ENCODE measurements at regions not wholly inside any gene's neighbourhood (a gene's known extent, or its start where the extent isn't known, plus 50 kb on each side); places are given as distances from the start of the nearest gene placed in this dataset.
"Not testable (repeated sequence)": the region's sequence is repeated elsewhere in the genome, so short reads cannot be mapped to it uniquely, and the experiment has no call there.

DNA sequence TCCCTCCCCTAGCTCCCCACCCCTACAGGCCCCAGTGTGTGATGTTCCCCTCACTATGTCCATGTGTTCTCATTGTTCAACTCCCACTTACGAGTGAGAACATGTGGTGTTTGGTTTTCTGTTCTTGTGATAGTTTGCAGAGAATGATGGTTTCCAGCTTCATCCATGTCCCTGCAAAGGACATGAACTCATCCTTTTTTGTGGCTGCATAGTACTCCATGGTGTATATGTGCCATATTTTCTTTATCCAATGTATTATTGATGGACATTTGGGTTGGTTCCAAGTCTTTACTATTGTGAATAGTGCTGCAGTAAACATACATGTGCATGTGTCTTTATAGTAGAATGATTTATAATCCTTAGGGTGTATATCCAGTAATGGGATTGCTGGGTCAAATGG lies 84.6 kb upstream of the HDDC2 start:
- not testable (repeated sequence) for H3K4me3 ChIP-seq, H3K27ac ChIP-seq, DNase-seq

GRCh38 chr6:125392682-125393081 lies 90.9 kb upstream of the HDDC2 start:
- Histone ChIP-seq H3K4me1 (no peaks in the 10 kb centered on the region), H3K27me3 (no peaks in the 10 kb centered on the region), H3K27ac (no peak overlapping the region), H3K36me3 (no peaks in the 10 kb centered on the region), H3K9me3 (replicated peaks) (no peaks in the 10 kb centered on the region), H3K4me3 (no peak overlapping the region)
- DNase-seq, result no peak

More for the DNA sequence above, 84.6 kb upstream of the HDDC2 start:
- H3K9me3 ChIP-seq (replicated peaks); H3K27me3 ChIP-seq; H3K4me1 ChIP-seq; H3K36me3 ChIP-seq: not testable (repeated sequence)

DNA sequence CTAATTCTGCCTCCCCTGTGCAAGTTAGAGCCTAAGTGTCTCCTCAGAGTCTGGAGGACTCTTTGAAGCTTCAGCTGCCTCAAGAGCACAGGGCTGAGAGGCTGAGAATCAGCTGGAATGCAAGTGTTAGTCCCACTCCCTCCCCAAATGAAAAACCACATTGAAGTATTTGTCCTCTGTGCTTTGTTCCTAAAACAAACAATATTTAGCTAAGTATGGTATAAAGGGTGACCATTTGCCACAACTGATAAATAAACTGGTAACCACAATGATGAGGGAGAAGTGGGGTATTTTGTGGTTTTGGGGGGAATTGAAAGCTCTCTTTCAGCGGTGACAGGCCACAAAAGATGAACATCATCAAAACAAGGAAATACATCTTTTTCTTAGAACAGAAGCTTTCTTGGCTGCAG lies 91.7 kb upstream of the HDDC2 start:
- Histone ChIP-seq H3K36me3 (no peaks in the 10 kb centered on the region), H3K4me3 (no peak overlapping the region), H3K27me3 (no peaks in the 10 kb centered on the region), H3K4me1 (no peaks in the 10 kb centered on the region), H3K9me3 (replicated peaks) (no peaks in the 10 kb centered on the region), H3K27ac (no peak overlapping the region)
- DNase-seq, result peak; percentile 6 to 29

DNA sequence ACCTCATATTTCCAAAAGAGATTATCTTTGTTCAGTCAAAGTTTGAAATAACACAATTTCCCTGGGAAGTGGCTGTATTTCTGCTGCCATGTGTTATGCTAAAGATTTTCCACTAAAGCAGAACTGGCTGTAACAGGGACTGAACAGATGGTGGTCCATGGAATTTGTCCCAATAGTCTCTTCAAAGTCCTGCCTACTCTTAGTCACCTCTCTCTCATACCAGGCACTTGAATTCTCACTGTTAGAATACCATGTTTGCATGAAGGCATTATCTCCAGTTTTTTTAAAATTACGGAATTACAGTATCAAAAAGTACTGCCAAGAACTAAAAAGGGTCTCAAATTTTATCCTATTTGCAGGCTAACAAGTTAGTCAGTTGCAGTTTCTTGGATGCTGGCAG lies 105.0 kb upstream of the HDDC2 start:
- no peaks in the 10 kb centered on the region for H3K4me1 ChIP-seq
- H3K9me3 ChIP-seq (replicated peaks), result no peaks in the 10 kb centered on the region
- H3K27ac ChIP-seq, result no peak overlapping the region
- no peak overlapping the region for H3K4me3 ChIP-seq
- DNase-seq, result no peak
- H3K27me3 ChIP-seq, result no peaks in the 10 kb centered on the region
- no peaks in the 10 kb centered on the region for H3K36me3 ChIP-seq

DNA sequence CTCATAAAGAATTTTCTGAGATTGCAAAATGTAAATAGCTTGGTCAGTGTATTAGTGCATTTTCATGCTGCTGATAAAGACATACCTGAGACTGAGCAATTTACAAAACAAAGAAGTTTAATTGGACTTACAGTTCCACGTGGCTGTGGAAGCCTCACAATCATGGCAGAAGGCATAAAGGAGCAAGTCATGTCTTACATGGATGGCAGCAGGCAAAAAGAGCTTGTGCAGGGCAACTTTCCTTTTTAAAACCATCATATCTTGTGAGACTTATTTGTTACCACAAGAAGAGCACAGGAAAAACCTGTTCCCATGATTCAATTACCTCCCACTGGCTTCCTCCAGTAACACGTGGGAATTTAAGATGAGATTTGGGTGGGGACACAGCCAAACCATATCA lies 112.7 kb upstream of the HDDC2 start:
- H3K4me3 ChIP-seq, result no peak overlapping the region
- DNase-seq, result no peak
- no peaks in the 10 kb centered on the region for H3K4me1 ChIP-seq
- H3K27me3 ChIP-seq, result no peaks in the 10 kb centered on the region
- H3K9me3 ChIP-seq (replicated peaks), result no peaks in the 10 kb centered on the region
- no peak overlapping the region for H3K27ac ChIP-seq
- no peaks in the 10 kb centered on the region for H3K36me3 ChIP-seq

DNA sequence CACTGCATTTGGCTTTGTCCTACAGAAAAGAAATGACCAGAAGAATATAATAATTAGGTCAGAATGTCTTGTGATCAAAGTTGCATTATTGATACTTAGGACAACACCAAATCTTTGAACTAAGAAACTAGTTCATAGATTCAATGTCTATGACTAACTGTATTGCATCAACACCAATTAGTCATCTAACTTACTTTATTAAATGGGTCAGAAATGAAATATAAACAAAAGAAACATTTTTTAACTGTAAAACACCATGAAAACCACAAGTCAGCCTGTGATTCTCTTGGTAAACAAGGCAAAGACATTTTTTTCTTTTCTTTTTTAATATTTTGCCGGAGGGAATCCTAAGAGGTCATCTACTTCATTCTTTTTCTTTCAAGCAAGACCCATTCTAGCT lies 114.1 kb upstream of the HDDC2 start:
- Histone ChIP-seq H3K27me3 (no peaks in the 10 kb centered on the region), H3K9me3 (replicated peaks) (no peaks in the 10 kb centered on the region), H3K27ac (no peak overlapping the region), H3K4me1 (no peaks in the 10 kb centered on the region), H3K4me3 (no peak overlapping the region), H3K36me3 (no peaks in the 10 kb centered on the region)
- DNase-seq, result no peak

DNA sequence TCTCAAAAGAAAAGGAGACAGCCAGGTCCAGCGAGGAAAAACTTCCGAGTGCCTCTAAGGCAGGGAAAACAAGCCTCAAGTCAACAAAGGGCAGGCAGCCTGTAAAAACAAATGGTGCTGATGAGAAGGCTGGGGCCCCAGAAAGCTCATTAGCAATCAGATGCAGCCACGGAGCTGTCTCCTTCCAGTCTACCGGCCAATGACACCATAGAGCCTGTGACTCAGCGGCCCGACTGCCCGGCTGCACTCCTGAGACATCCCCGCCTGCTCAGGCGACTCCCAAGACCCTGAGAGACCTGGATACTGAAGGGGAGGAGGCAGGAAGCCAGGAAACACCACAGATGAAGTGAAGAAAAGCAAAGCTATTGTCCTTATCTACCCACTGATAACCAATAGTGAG lies 120.1 kb upstream of the HDDC2 start:
- DNase-seq, result peak; percentile 7 to 24
- Histone ChIP-seq H3K4me1 (no peaks in the 10 kb centered on the region), H3K36me3 (no peaks in the 10 kb centered on the region), H3K4me3 (no peak overlapping the region), H3K27ac (no peak overlapping the region), H3K9me3 (replicated peaks) (no peaks in the 10 kb centered on the region), H3K27me3 (no peaks in the 10 kb centered on the region)

DNA sequence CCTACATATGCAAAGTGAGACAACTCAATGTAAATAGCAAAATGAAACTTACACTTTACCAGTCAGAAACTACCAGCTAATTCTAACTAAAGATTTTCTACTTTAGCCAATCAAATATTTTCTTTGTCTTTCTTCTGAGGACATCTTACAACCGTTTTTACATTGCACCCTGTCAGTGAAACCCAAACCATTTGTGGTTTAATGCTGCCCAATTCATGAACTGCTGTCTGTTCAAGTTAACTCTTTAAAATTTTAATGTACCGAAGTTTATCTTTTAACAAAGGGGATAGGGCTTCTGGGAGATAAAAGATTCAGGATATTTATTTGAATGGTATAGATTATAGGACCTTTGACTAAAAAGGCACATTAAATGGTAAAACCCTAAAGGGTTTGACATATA lies 121.3 kb upstream of the HDDC2 start:
- DNase-seq, result no peak
- Histone ChIP-seq H3K4me1 (no peaks in the 10 kb centered on the region), H3K27me3 (no peaks in the 10 kb centered on the region), H3K27ac (no peak overlapping the region), H3K36me3 (no peaks in the 10 kb centered on the region), H3K9me3 (replicated peaks) (0 out of 2 replicates have a peak, but pooled peaks cover 2% of the 10 kb centered on the region), H3K4me3 (no peak overlapping the region)

- H3K36me3 ChIP-seq, result no peaks in the 10 kb centered on the region
- H3K9me3 ChIP-seq (replicated peaks), result 0 out of 2 replicates have a peak, but pooled peaks cover 2% of the 10 kb centered on the region
- no peaks in the 10 kb centered on the region for H3K27me3 ChIP-seq
- no peak for DNase-seq
- H3K4me1 ChIP-seq, result no peaks in the 10 kb centered on the region
- H3K4me3 ChIP-seq, result no peak overlapping the region
- H3K27ac ChIP-seq, result no peak overlapping the region
These were observed 130.2 kb upstream of the HDDC2 start for GRCh38 chr6:125431971-125432370.

GRCh38 chr6:125432963-125433362 lies 131.2 kb upstream of the HDDC2 start:
- Histone ChIP-seq H3K27me3 (no peaks in the 10 kb centered on the region), H3K4me3 (no peak overlapping the region), H3K27ac (no peak overlapping the region), H3K4me1 (no peaks in the 10 kb centered on the region), H3K9me3 (replicated peaks) (no peaks in the 10 kb centered on the region), H3K36me3 (no peaks in the 10 kb centered on the region)
- DNase-seq, result no peak

DNA sequence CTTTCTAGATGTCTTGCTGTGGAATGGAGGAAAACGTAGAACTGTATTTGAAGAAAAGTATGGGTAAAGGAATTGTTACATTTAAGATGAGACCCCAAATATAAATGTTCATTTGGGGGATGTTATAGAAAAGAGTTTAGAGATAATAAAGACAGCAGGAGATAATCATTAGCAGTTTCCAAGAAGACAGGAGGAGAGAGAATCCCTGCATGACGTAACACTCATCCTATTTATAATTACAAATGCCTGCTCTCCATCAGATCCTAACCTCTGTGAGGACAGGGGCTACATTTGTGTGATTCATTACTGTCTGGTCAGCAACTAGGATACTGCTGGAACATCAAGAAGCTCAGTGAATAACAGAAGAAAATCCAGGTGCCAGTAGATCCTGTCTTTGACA lies 133.0 kb upstream of the HDDC2 start:
- H3K27ac ChIP-seq, result no peak overlapping the region
- H3K9me3 ChIP-seq (replicated peaks), result no peaks in the 10 kb centered on the region
- no peaks in the 10 kb centered on the region for H3K4me1 ChIP-seq
- no peaks in the 10 kb centered on the region for H3K27me3 ChIP-seq
- H3K4me3 ChIP-seq, result no peak overlapping the region
- no peaks in the 10 kb centered on the region for H3K36me3 ChIP-seq
- DNase-seq, result no peak

- no peaks in the 10 kb centered on the region for H3K36me3 ChIP-seq
- no peaks in the 10 kb centered on the region for H3K27me3 ChIP-seq
- no peaks in the 10 kb centered on the region for H3K9me3 ChIP-seq (replicated peaks)
- DNase-seq, result no peak
- H3K4me3 ChIP-seq, result no peak overlapping the region
- H3K4me1 ChIP-seq, result no peaks in the 10 kb centered on the region
- H3K27ac ChIP-seq, result no peak overlapping the region
These were observed 137.7 kb upstream of the HDDC2 start for GRCh38 chr6:125439512-125439911.

GRCh38 chr6:125444006-125444923 lies 142.5 kb upstream of the HDDC2 start:
- Histone ChIP-seq H3K9me3 (replicated peaks) (no peaks in the 10 kb centered on the region), H3K4me1 (no peaks in the 10 kb centered on the region), H3K27ac (no peak overlapping the region), H3K4me3 (no peak overlapping the region), H3K36me3 (no peaks in the 10 kb centered on the region), H3K27me3 (no peaks in the 10 kb centered on the region)
- DNase-seq, result peak; percentile 52 to 64

DNA sequence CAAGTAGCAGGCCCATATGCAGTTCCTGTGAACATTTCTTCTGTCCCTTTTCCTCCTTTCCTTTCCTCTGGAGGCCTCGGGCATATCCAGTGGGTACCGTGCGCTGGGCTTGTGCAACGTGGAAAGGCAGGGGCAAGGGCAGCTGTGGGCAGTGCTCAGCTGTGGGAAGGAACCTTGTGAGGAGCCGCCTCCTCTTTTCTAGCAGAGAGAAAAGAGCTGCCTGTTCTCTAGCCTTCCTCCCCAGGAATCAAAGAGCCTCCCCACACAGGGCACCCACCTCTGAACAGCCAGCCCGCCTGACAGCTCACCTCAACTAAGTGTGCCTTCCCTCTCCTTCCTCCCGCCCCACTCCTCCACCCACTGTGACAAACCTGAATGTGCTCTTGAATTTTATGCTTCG lies 143.3 kb upstream of the HDDC2 start:
- Histone ChIP-seq H3K4me1 (no peaks in the 10 kb centered on the region), H3K27me3 (no peaks in the 10 kb centered on the region), H3K9me3 (replicated peaks) (no peaks in the 10 kb centered on the region), H3K36me3 (no peaks in the 10 kb centered on the region), H3K27ac (no peak overlapping the region), H3K4me3 (no peak overlapping the region)
- DNase-seq, result no peak

DNA sequence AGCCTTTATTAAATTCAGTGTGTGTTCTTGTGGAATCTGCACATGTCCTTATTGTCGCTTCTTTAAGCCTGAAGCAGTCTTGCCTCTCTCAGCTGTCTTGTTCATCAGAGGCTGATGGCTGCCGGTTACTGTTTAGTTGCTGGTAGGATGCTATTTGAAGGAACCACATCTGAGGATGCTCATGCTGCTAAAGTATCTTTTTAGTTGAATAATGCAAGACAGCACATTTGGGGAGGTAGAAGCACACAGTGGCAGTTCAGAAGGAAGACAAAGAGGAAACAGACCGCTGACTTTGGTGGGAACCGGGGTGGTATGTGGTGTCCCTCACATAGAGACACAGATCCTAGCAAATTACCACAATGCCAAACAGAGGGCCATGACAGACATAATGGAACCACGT lies 144.2 kb upstream of the HDDC2 start:
- Histone ChIP-seq H3K36me3 (no peaks in the 10 kb centered on the region), H3K4me3 (no peak overlapping the region), H3K9me3 (replicated peaks) (no peaks in the 10 kb centered on the region), H3K27ac (no peak overlapping the region), H3K27me3 (no peaks in the 10 kb centered on the region), H3K4me1 (no peaks in the 10 kb centered on the region)
- no peak for DNase-seq

GRCh38 chr6:125451750-125452149 lies 150.0 kb upstream of the HDDC2 start:
- no peak overlapping the region for H3K27ac ChIP-seq
- no peaks in the 10 kb centered on the region for H3K9me3 ChIP-seq (replicated peaks)
- no peaks in the 10 kb centered on the region for H3K36me3 ChIP-seq
- no peaks in the 10 kb centered on the region for H3K4me1 ChIP-seq
- no peak overlapping the region for H3K4me3 ChIP-seq
- H3K27me3 ChIP-seq, result no peaks in the 10 kb centered on the region
- no peak for DNase-seq
